K562 (cell line): ENCODE measurements at regions not wholly inside any gene's neighbourhood (a gene's known extent, or its start where the extent isn't known, plus 50 kb on each side); places are given as distances from the start of the nearest gene placed in this dataset.

Source experiments
- CEBPB ChIP-seq: fragments of 450-650 bp; IDR thresholded peaks from 2 replicates; pipeline ENCODE4 v1.6.1; 2016; ENCODE audit warnings: missing genetic modification characterization, missing compliant biosample characterization
- CHD7 ChIP-seq: fragments of 200-600 bp; sonication (generic); IDR thresholded peaks from one replicate; pipeline ENCODE4 v1.6.1; 2012; ENCODE audit warnings: mild to moderate bottlenecking, low read depth, low read length, inconsistent platforms
- ETV1 ChIP-seq: fragments of 450-650 bp; conservative IDR thresholded peaks from 2 replicates; pipeline ENCODE4 v1.6.1; 2016; ENCODE audit warnings: missing genetic modification characterization, control low read depth, low read depth, missing compliant biosample characterization
- GMEB1 ChIP-seq: fragments of 250-450 bp; sonication (Bioruptor Pico); IDR thresholded peaks from 2 replicates; pipeline ENCODE4 v1.4.0; 2020; ENCODE audit warnings: mild to moderate bottlenecking
- GTF2A2 ChIP-seq: IDR thresholded peaks from 2 replicates; pipeline ENCODE4 v1.6.1; 2016; ENCODE audit warnings: mild to moderate bottlenecking, missing genetic modification characterization, missing compliant biosample characterization
- HOMEZ ChIP-seq: fragments of 250-450 bp; sonication (Bioruptor Pico); IDR thresholded peaks from 2 replicates; pipeline ENCODE4 v1.4.0; 2020; ENCODE audit warnings: mild to moderate bottlenecking, moderate library complexity
- JUN ChIP-seq, 2 experiments: sonication (generic) in 1 of 2; formaldehyde crosslinking in 1 of 2; IDR thresholded peaks; 2 replicates each; pipeline versions ENCODE4 v1.6.1 to v1.8.0; 2012 to 2022; ENCODE audit warnings: borderline replicate concordance in 2 of 2, mild to moderate bottlenecking in 2 of 2, improper control_type of control experiment in 1 of 2, low read depth in 1 of 2, low read length in 1 of 2, missing genetic modification reagents in 1 of 2
- NFXL1 ChIP-seq: fragments of 450-650 bp; formaldehyde crosslinking; IDR thresholded peaks from 2 replicates; pipeline ENCODE4 v1.4.0; 2021; ENCODE audit warnings: mild to moderate bottlenecking
- THRAP3 ChIP-seq: fragments of 450-650 bp; IDR thresholded peaks from 2 replicates; pipeline ENCODE4 v1.6.1; 2016; ENCODE audit warnings: mild to moderate bottlenecking, inconsistent platforms, borderline replicate concordance
- ZNF449 ChIP-seq: fragments of 250-450 bp; sonication (Bioruptor Pico); IDR thresholded peaks from 2 replicates; pipeline ENCODE4 v1.8.0; 2022; ENCODE audit warnings: moderate library complexity, mild to moderate bottlenecking, inconsistent platforms

GRCh38 chr10:78255796-78256638, 222.4 kb downstream of the RPS24 start (continued):
- TF ChIP-seq CHD7 (no peak), HOMEZ (CRISPR knock-in tag) (no peak), GMEB1 (CRISPR knock-in tag) (no peak), CEBPB (tag) (peak; percentile 62), JUN (IDR thresholded peaks at IDR 0.05; ENCODE audit: borderline replicate concordance, low read depth, low read length) (peak; percentile 95), JUN (CRISPR knock-in tag; IDR thresholded peaks at IDR 0.05; ENCODE audit: borderline replicate concordance) (no peak), GTF2A2 (tag) (no peak), ZNF449 (CRISPR knock-in tag) (peak; percentile 57; the same call in 1 of the 2 replicates), ETV1 (tag) (peak; percentile 93), NFXL1 (CRISPR knock-in tag) (no peak), THRAP3 (no peak)
